Embryonic facial prominence (tissue), 1 donor: ENCODE measurements at regions not wholly inside any gene's neighbourhood (a gene's known extent, or its start where the extent isn't known, plus 50 kb on each side); places are given as distances from the start of the nearest gene placed in this dataset.

Source experiments
- DNase-seq: peaks from one replicate; pipeline ENCODE4 v3.0.0-alpha.2; 2016; ENCODE audit errors: extremely low spot score

GRCh38 chr2:221831051-221831450 is 258.9 kb upstream of the EPHA4 start:
- DNase-seq, result no peak

- no peak for DNase-seq
These were observed 250.3 kb upstream of the EPHA4 start for GRCh38 chr2:221822416-221822815.

GRCh38 chr2:221818616-221819320 is 246.7 kb upstream of the EPHA4 start:
- DNase-seq, result no peak

- DNase-seq, result no peak
These were observed 245.8 kb upstream of the EPHA4 start for GRCh38 chr2:221817878-221818277.

GRCh38 chr2:221817052-221817451 is 244.9 kb upstream of the EPHA4 start:
- DNase-seq, result no peak

GRCh38 chr2:221816566-221816965 is 244.5 kb upstream of the EPHA4 start:
- no peak for DNase-seq

- DNase-seq, result no peak
These were observed 238.5 kb upstream of the EPHA4 start for GRCh38 chr2:221810650-221811049.

GRCh38 chr2:221810245-221810644 is 238.1 kb upstream of the EPHA4 start:
- DNase-seq, result no peak

- DNase-seq, result no peak
These were observed 236.4 kb upstream of the EPHA4 start for GRCh38 chr2:221808488-221808887.

- no peak for DNase-seq
These were observed 235.6 kb upstream of the EPHA4 start for GRCh38 chr2:221807706-221808105.

GRCh38 chr2:221802089-221802488 is 230.0 kb upstream of the EPHA4 start:
- DNase-seq, result no peak

- no peak for DNase-seq
These were observed 220.9 kb upstream of the EPHA4 start for GRCh38 chr2:221792971-221793521.

GRCh38 chr2:221791844-221792243 is 219.7 kb upstream of the EPHA4 start:
- no peak for DNase-seq

- no peak for DNase-seq
These were observed 215.5 kb upstream of the EPHA4 start for GRCh38 chr2:221787561-221787960.

- no peak for DNase-seq
These were observed 214.3 kb upstream of the EPHA4 start for GRCh38 chr2:221786297-221786926.

- DNase-seq, result no peak
These were observed 208.2 kb upstream of the EPHA4 start for GRCh38 chr2:221780281-221780688.

GRCh38 chr2:221779614-221780067 is 207.5 kb upstream of the EPHA4 start:
- DNase-seq, result no peak

GRCh38 chr2:221778025-221778424 is 205.9 kb upstream of the EPHA4 start:
- DNase-seq, result no peak

GRCh38 chr2:221777119-221777518 is 205.0 kb upstream of the EPHA4 start:
- DNase-seq, result no peak

- no peak for DNase-seq
These were observed 203.0 kb upstream of the EPHA4 start for GRCh38 chr2:221775096-221775495.

GRCh38 chr2:221774136-221774535 is 202.0 kb upstream of the EPHA4 start:
- DNase-seq, result no peak

GRCh38 chr2:221771297-221771696 is 199.2 kb upstream of the EPHA4 start:
- DNase-seq, result no peak
